GM21786 (cell line): ENCODE measurements at regions not wholly inside any gene's neighbourhood (a gene's known extent, or its start where the extent isn't known, plus 50 kb on each side); places are given as distances from the start of the nearest gene placed in this dataset.

Experiments
- ATAC-seq: cut with Tn5 transposase; IDR thresholded peaks from one replicate; pipeline ENCODE4 v1.9.1; 2021; ENCODE audit not compliant: unreplicated experiment

- no peak for ATAC-seq
Observed at GRCh38 chr10:106520698-106521097, 643.8 kb downstream of the SORCS1 start.

DNA sequence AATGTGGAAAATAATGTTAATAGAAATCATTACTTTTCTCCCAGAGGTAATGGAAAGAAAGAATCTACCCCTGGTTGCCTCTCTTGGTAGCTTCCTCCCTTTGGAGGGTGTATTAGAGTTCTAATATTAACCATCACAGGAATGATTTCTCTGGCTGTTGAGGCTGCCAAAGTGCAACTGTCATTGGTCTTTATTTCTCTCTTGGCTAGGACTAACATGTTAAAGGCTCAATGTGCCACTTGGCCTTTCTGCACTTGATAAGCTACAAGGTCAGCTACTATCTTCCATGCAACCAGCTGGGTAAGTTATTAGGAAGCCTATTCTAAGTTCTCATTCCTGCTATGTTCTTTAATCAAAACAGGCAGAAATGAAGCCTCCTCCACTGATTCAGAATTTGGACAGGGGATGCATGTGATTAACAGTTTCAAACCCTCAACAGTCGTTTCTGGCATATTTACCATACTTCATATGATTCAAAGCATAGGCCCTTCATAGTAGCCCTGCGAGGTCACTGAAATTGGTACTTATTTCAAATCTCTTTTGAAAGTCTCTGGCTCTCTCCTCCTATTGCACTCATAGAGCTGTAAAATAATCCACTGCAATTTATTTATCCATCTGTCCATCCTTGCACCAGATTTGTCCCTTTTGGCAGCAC, 645.0 kb downstream of the SORCS1 start:
- ATAC-seq: no peak

GRCh38 chr10:106515206-106515790, 649.2 kb downstream of the SORCS1 start:
- ATAC-seq: no peak

DNA sequence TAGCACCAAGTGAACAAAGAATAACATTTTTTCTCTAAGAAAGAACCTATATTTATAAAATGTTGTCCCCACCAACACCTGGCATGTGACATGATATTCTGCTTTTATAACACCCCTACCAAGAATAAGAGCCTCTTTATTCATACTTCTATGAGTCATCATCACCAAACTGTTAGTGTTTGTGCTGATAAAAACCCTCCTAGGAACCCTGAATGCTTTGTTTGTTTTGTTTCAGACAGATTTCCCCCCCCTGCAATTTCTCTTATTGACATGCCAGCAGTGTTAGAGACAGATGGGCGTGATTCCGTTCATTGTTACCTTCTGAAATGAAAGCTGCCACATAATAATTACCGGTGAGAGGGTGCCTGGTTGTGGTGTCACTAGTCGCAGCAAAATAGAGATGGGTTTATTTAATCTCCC, 651.1 kb downstream of the SORCS1 start:
- ATAC-seq: no peak

DNA sequence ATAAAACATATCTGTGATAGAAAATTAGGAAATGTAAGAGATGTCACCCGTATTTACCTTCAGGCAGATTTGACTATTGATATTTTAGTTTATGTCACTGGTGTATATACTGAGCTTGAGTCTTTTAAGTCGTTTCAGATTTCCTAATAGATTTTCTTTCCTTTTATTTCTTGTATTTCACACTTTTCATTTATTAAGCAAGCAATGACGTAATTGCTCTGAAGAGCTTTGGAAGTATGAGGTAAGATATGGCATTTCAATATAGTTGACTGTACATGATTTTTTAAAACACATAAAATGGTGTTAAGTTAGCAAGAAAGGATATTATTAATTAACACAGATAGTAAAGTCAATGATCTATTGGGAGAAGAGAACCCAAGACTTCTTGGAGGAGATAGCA, 652.6 kb downstream of the SORCS1 start:
- no peak for ATAC-seq

DNA sequence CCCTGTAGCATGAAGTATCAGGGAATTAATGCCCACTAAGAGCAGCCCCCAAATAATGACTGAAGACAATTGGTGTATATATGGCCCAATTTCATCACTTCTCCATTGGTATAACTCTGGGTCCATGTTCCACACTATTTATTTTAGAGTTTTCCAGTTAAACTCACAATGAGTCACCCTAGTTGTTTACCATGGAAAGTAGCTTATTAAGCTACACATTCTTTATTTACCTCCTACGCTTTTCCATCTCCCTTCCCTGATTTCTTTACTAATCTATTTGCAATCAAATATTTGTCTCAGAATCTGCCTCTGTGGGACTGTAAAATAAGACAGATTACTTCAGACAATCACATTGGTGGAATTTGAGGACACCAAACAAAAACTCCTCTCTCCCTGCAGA, 655.6 kb downstream of the SORCS1 start:
- no peak for ATAC-seq

- no peak for ATAC-seq
Observed at GRCh38 chr10:106506526-106507283, 657.8 kb downstream of the SORCS1 start.

- no peak for ATAC-seq
Observed at GRCh38 chr10:106504536-106504935, 660.0 kb downstream of the SORCS1 start.

GRCh38 chr10:106502641-106503040, 661.9 kb downstream of the SORCS1 start:
- ATAC-seq: no peak

DNA sequence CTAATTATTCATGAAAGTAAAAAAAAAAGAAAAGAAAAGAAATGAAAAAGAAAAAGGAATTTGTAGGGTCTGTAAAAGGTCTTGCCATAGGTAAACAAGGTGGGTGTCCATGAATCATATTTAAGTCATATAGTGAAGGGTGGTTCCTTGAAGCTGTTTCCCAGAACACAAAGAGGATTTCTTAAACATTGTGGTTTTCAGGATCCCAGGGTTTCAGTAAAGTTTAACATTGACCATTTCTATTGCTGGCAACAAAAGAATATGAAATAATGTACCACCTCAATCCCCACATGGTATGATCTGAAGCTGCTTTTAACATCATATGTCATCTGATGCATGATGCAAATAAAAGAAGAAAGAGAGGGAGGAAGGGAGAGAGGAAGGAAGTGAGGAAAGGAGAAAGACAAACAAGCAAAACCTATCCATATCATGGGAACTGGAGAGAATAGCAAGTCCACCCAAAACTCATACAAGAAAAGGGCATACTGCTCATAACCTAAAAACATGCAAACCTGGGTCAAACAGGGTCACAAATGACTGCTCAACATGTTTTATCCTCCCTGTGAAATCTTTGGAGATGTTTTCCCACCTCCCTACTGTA, 663.5 kb downstream of the SORCS1 start:
- ATAC-seq: no peak

DNA sequence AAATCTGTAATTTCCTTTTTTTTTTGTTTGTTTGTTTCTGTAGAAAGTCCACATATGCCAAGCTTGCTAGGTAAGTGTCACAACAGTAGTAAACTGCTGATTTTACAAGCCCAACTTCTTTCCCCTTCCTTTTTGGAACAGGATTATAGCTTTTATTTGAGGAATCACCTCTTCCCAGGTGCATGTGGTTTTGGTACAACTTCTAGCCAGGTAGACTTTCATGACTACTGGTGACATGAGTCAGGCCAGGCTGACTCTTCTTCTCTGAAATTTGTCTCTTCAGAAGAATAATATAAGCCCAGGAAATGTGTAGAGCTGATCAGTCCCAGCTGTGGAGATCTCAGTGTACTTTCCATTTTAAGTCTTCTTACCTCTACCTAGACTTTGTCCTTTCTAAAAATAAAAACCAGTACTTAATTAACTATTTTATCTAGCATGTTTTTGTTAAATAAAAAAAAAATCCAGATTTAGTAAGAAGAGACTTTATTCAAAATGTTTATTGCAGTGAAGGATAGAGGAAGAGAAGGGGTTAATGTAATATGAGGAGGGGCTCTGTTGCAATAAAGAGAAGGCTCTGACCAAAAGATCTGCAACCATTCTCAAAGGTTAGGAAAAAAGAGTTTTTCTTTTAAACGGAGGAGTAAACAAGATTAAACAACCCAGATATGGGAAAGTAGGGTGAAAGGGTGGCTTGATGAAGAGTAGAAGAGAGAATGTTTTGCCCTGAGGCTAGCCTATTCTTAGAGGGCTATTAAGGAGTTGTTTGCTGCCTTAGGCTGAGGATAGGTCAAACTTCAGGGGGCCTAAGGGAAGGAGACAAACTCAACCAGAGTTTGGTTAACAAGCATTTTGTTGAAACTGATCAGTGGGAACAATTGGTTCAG, 664.2 kb downstream of the SORCS1 start:
- ATAC-seq: no peak

DNA sequence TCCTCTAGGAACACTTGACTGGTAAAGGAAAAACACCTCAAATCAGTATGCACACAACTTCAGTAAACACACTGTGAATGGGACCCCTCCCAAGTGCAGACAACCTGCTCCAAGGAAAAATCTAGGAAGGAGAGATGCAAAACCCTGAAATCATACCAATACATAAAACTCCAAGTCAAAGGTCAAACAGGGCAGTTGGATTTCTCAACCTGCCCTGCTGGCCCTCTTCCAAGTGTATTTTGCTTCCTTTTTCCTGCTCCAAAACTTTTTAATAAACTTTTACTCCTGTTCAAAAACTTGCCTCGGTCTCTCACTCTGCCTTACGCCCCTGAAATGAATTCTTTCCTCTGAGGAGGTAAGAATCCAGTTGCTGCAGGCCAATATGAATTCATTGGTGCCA, 665.1 kb downstream of the SORCS1 start:
- ATAC-seq: no peak

GRCh38 chr10:106498675-106499074, 665.8 kb downstream of the SORCS1 start:
- no peak for ATAC-seq

DNA sequence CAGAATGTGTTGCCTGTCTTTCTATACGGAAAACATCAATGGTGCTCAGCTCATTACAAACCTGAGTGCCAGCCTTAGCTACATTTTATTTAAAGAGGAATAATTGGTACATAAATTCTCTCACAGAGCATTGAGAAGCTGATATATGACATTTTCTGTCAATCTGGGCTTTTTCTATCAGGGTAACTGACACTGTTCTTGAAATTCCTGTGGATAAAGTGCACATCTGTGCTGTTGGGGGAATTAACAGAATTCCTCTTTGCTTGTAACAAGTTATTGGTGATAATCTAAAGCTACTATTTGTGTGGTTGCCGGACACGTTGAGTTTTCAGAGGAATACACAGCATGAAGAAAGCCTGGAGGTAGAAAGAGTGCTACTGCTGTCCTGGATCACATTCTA, 668.6 kb downstream of the SORCS1 start:
- no peak for ATAC-seq

GRCh38 chr10:106493751-106494150, 670.8 kb downstream of the SORCS1 start:
- no peak for ATAC-seq

GRCh38 chr10:106493226-106493625, 671.3 kb downstream of the SORCS1 start:
- no peak for ATAC-seq

DNA sequence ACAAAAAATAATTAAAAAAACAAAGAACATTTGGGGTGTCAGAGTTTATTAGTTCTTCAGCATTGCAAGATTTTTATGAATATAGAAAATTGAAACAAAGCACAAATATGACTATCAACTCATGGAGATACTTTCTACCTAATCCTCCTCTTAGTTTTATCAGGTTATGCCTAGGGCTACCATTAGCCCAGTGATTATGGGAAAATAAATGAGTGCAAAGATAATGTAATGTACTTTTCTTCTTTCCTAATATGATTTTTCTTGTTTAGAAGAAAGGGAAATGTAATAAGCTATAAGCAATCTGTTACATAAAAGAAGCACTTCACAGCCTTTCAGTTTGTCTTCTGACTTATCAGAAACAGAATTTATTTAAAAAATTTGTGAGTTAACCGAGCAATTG, 676.8 kb downstream of the SORCS1 start:
- no peak for ATAC-seq

- ATAC-seq: no peak
Observed at GRCh38 chr10:106481598-106482275, 682.8 kb downstream of the SORCS1 start.

- no peak for ATAC-seq
Observed at GRCh38 chr10:106479636-106480035, 684.9 kb downstream of the SORCS1 start.

DNA sequence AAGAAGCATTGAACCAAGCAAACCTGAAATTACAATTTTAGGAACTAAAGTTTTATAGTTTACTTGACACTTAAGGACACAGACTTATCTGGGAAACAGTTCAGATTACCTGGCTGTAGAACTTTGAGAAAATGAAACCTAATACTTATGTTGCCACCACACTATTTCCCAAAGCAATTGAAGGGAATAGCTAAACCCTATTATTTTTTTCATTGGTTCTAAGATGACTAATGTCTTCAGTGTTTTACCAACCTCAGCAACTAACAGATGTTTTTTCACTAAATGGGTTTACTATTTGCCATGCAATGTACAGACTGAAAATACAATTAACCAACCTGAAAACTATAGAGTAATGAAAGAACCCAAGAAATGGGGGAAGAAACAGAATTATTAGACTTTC, 689.6 kb downstream of the SORCS1 start:
- no peak for ATAC-seq
